Aorta (tissue), 5 donors: ENCODE measurements at regions not wholly inside any gene's neighbourhood (a gene's known extent, or its start where the extent isn't known, plus 50 kb on each side); places are given as distances from the start of the nearest gene placed in this dataset.
"Not testable (repeated sequence)": the region's sequence is repeated elsewhere in the genome, so short reads cannot be mapped to it uniquely, and the experiment has no call there.

Experiments used
- ATAC-seq: fragments of 200-7000 bp; cut with Tn5 transposase; one replicate; pipeline ENCODE4 v1.9.1; 2022; ENCODE audit warnings: moderate library complexity; ENCODE audit not compliant: low FRiP score
- DNase-seq, 2 donors: peaks; one replicate each; pipeline ENCODE4 v3.0.0-alpha.2; 2020
- H3K27ac ChIP-seq, 2 donors: one replicate each; pipeline ENCODE4 v1.5.1; 2013; ENCODE audit warnings: low read length in 2 of 2, mild to moderate bottlenecking in 2 of 2, moderate library complexity in 2 of 2, control low read depth in 1 of 2, inconsistent platforms in 1 of 2, low read depth in 1 of 2
- H3K27me3 ChIP-seq, 2 donors: one replicate each; pipeline ENCODE4 v1.6.1; 2013; ENCODE audit warnings: control low read depth in 1 of 2, low read length in 1 of 2, mild to moderate bottlenecking in 1 of 2, moderate library complexity in 1 of 2; ENCODE audit not compliant: insufficient read depth in 2 of 2, control insufficient read depth in 1 of 2
- H3K36me3 ChIP-seq, 2 donors: one replicate each; pipeline ENCODE4 v1.6.1; 2013; ENCODE audit warnings: control low read depth in 1 of 2, low read length in 1 of 2, mild to moderate bottlenecking in 1 of 2; ENCODE audit not compliant: insufficient read depth in 2 of 2, control insufficient read depth in 1 of 2
- H3K4me1 ChIP-seq, 2 donors: one replicate each; pipeline ENCODE4 v1.6.1; 2013; ENCODE audit warnings: low read length in 2 of 2, control low read depth in 1 of 2, mild to moderate bottlenecking in 1 of 2, moderate library complexity in 1 of 2; ENCODE audit not compliant: insufficient read depth in 2 of 2, control insufficient read depth in 1 of 2
- H3K4me3 ChIP-seq, 2 donors: one replicate each; pipeline ENCODE4 v1.5.1; 2013; ENCODE audit warnings: low read length in 2 of 2, control low read depth in 1 of 2, mild to moderate bottlenecking in 1 of 2
- H3K9me3 ChIP-seq: one replicate; pipeline ENCODE4 v1.6.1; 2013; ENCODE audit warnings: mild to moderate bottlenecking, low read length; ENCODE audit not compliant: control insufficient read depth
- WGBS, 2 donors: extraction: QIAGEN DNeasy Blood & Tissue Kit; methylation state at CpG; one replicate each; pipeline ENCODE4 v1.1.7; 2013; 5-methylcytosine and 5-hydroxymethylcytosine counted together
- intact Hi-C, 2 donors: fragments of 100-400 bp; cut with DNase I; formaldehyde crosslinking; loops; one replicate each; pipeline versions ENCODE4 v1.14.2 to v1.15.0; 2022
- donor health status: healthy with polysubstance abuse.
- donor health status: Bipolar disorder and iron deficiency.
- donor health status: DM: no; HTN: no; CAD: no.
- donor health status: DM: no; HTN: no; CAD: no.
- donor health status: DM: yes; HTN: yes; CAD: no.

- DNase-seq (no peak), ATAC-seq (no peak)
- Histone ChIP-seq H3K9me3 (no peaks in the 10 kb centered on the region), H3K4me3 (no peak overlapping the region), H3K36me3 (no peaks in the 10 kb centered on the region), H3K4me1 (no peaks in the 10 kb centered on the region), H3K27me3 (no peaks in the 10 kb centered on the region), H3K27ac (no peak overlapping the region)
- intact Hi-C loops: no loop called here
- 32 to 39% methylated on average over 1 of the region's 1 CpG for WGBS, 2 donors
Measured at GRCh38 chr7:39855325-39855674, 94.8 kb upstream of the CDK13 start.

- DNase-seq, intact Hi-C loops, H3K27me3 ChIP-seq, H3K9me3 ChIP-seq, H3K4me3 ChIP-seq, H3K4me1 ChIP-seq, H3K27ac ChIP-seq, H3K36me3 ChIP-seq, ATAC-seq: not testable (repeated sequence)
- WGBS, 2 donors: 90 to 92% methylated on average over 3 of the region's 3 CpGs
Measured at GRCh38 chr7:39863675-39864322, 86.3 kb upstream of the CDK13 start.

- 67 to 75% methylated on average over 5 of the region's 5 CpGs for WGBS, 2 donors
- intact Hi-C loops, ATAC-seq: not testable (repeated sequence)
Measured at GRCh38 chr7:39869888-39870522, 80.1 kb upstream of the CDK13 start.

GRCh38 chr7:39871610-39872009, 78.4 kb upstream of the CDK13 start:
- intact Hi-C loops, DNase-seq, H3K36me3 ChIP-seq, H3K9me3 ChIP-seq, ATAC-seq, H3K4me1 ChIP-seq, H3K27ac ChIP-seq, H3K27me3 ChIP-seq, H3K4me3 ChIP-seq: not testable (repeated sequence)
- WGBS, 2 donors: 86 to 87% methylated on average over 4 of the region's 4 CpGs

More at GRCh38 chr7:39869888-39870522, 80.1 kb upstream of the CDK13 start:
- not testable (repeated sequence) for H3K4me1 ChIP-seq, DNase-seq, H3K4me3 ChIP-seq, H3K27me3 ChIP-seq, H3K9me3 ChIP-seq, H3K36me3 ChIP-seq, H3K27ac ChIP-seq

- no peaks in the 10 kb centered on the region for H3K36me3 ChIP-seq
- intact Hi-C loops: no loop called here
- DNase-seq (no peak), ATAC-seq (no peak)
- H3K27me3 ChIP-seq: no peaks in the 10 kb centered on the region
- 55 to 58% methylated on average over 1 of the region's 1 CpG for WGBS, 2 donors
- H3K9me3 ChIP-seq: peaks cover 4% of the 10 kb centered on the region
- H3K4me3 ChIP-seq: no peak overlapping the region
- H3K4me1 ChIP-seq: no peaks in the 10 kb centered on the region
- no peak overlapping the region for H3K27ac ChIP-seq
Measured at GRCh38 chr7:39880556-39880955, 69.5 kb upstream of the CDK13 start.

GRCh38 chr7:39882148-39882784, 67.8 kb upstream of the CDK13 start:
- no peaks in the 10 kb centered on the region for H3K36me3 ChIP-seq
- no peaks in the 10 kb centered on the region for H3K27me3 ChIP-seq
- no peak for DNase-seq
- no peak overlapping the region for H3K4me3 ChIP-seq
- 85 to 89% methylated on average over 5 of the region's 5 CpGs for WGBS, 2 donors
- H3K9me3 ChIP-seq: peaks cover 4% of the 10 kb centered on the region
- intact Hi-C loops: no loop called here
- no peaks in the 10 kb centered on the region for H3K4me1 ChIP-seq
- no peak overlapping the region for H3K27ac ChIP-seq
- no peak for ATAC-seq

- Histone ChIP-seq H3K4me1 (no peaks in the 10 kb centered on the region), H3K4me3 (no peak overlapping the region), H3K9me3 (peaks cover 4% of the 10 kb centered on the region), H3K27me3 (no peaks in the 10 kb centered on the region), H3K36me3 (no peaks in the 10 kb centered on the region), H3K27ac (no peak overlapping the region)
- no peak for DNase-seq
- 59 to 75% methylated on average over 4 of the region's 4 CpGs for WGBS, 2 donors
- no peak for ATAC-seq
- intact Hi-C loops: no loop called here
Measured at GRCh38 chr7:39883812-39884390, 66.2 kb upstream of the CDK13 start.

- Histone ChIP-seq H3K36me3 (no peaks in the 10 kb centered on the region), H3K27ac (no peak overlapping the region), H3K9me3 (no peaks in the 10 kb centered on the region), H3K4me3 (no peak overlapping the region), H3K4me1 (no peaks in the 10 kb centered on the region), H3K27me3 (no peaks in the 10 kb centered on the region)
- 66 to 73% methylated on average over 3 of the region's 3 CpGs for WGBS, 2 donors
- ATAC-seq (no peak), DNase-seq (no peak)
- intact Hi-C loops: no loop called here
Measured at GRCh38 chr7:39888171-39888853, 61.7 kb upstream of the CDK13 start.
